WTC11 (cell line): ENCODE measurements at regions not wholly inside any gene's neighbourhood (a gene's known extent, or its start where the extent isn't known, plus 50 kb on each side); places are given as distances from the start of the nearest gene placed in this dataset.

Experiments
- EMX1 ChIP-seq: fragments of 250-450 bp; sonication (Bioruptor Pico); IDR thresholded peaks from 2 replicates; pipeline ENCODE4 v1.8.0; 2021; ENCODE audit warnings: mild to moderate bottlenecking
- ETV6 ChIP-seq: sonication (generic); formaldehyde crosslinking; IDR thresholded peaks from 2 replicates; pipeline ENCODE4 v1.8.1; 2022; ENCODE audit warnings: mild to moderate bottlenecking, missing genetic modification reagents
- FOXK1 ChIP-seq: sonication (generic); formaldehyde crosslinking; IDR thresholded peaks from 2 replicates; pipeline ENCODE4 v1.8.0; 2022; ENCODE audit warnings: mild to moderate bottlenecking, moderate library complexity, missing genetic modification reagents
- GTF2I ChIP-seq: fragments of 250-450 bp; sonication (Bioruptor Pico); conservative IDR thresholded peaks from 2 replicates; pipeline ENCODE4 v1.4.0; 2021; ENCODE audit warnings: mild to moderate bottlenecking
- KAT7 ChIP-seq: sonication (generic); formaldehyde crosslinking; IDR thresholded peaks from 2 replicates; pipeline ENCODE4 v1.8.1; 2023; ENCODE audit warnings: missing genetic modification reagents, mild to moderate bottlenecking, borderline replicate concordance
- NR2C2 ChIP-seq: sonication (generic); formaldehyde crosslinking; IDR thresholded peaks from 2 replicates; pipeline ENCODE4 v1.8.0; 2022; ENCODE audit warnings: mild to moderate bottlenecking, missing genetic modification reagents
- SP1 ChIP-seq: sonication (generic); formaldehyde crosslinking; conservative IDR thresholded peaks from 2 replicates; pipeline ENCODE4 v1.8.1; 2022; ENCODE audit warnings: missing genetic modification reagents
- ZNF138 ChIP-seq: sonication (generic); formaldehyde crosslinking; conservative IDR thresholded peaks from 2 replicates; pipeline ENCODE4 v1.8.1; 2022; ENCODE audit warnings: mild to moderate bottlenecking, moderate library complexity, missing genetic modification reagents
- TF ChIP-seq, protein P1 (sequence below): sonication (generic); formaldehyde crosslinking; IDR thresholded peaks from 2 replicates; pipeline ENCODE4 v1.8.0; 2022; ENCODE audit warnings: missing genetic modification reagents
- TF ChIP-seq, protein P2 (sequence below): fragments of 200-600 bp; IDR thresholded peaks from 2 replicates; pipeline ENCODE4 v1.8.0; 2022; ENCODE audit warnings: antibody characterized with exemption
- TF ChIP-seq, protein P3 (sequence below): sonication (generic); formaldehyde crosslinking; IDR thresholded peaks from 2 replicates; pipeline ENCODE4 v1.8.0; 2022; ENCODE audit warnings: mild to moderate bottlenecking, missing genetic modification reagents
- TF ChIP-seq, protein P4 (sequence below): fragments of 250-450 bp; sonication (Bioruptor Pico); IDR thresholded peaks from 2 replicates; pipeline ENCODE4 v1.9.0; 2021; ENCODE audit warnings: moderate library complexity, mild to moderate bottlenecking, inconsistent platforms, borderline replicate concordance

DNA sequence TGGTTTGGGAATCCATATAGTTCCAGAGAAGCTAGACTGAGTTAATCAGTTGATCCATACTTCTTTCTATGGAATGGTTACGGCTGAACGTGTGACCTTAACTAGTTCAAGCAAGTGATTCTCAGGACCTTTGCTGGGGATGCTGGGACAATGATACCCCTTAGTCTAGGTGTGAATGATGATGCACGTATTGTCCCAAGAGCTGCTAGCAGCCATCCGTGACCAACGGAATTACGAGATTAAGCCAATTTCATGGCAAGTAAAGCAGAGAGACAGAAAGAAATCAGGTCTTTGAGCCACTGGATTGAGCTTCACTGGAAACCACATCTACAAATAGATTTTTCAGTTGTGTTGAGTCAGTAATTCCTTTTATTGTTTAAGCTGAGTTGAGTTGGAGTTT lies 99.2 kb upstream of the LIFR start:
- TF ChIP-seq, protein P1, sequence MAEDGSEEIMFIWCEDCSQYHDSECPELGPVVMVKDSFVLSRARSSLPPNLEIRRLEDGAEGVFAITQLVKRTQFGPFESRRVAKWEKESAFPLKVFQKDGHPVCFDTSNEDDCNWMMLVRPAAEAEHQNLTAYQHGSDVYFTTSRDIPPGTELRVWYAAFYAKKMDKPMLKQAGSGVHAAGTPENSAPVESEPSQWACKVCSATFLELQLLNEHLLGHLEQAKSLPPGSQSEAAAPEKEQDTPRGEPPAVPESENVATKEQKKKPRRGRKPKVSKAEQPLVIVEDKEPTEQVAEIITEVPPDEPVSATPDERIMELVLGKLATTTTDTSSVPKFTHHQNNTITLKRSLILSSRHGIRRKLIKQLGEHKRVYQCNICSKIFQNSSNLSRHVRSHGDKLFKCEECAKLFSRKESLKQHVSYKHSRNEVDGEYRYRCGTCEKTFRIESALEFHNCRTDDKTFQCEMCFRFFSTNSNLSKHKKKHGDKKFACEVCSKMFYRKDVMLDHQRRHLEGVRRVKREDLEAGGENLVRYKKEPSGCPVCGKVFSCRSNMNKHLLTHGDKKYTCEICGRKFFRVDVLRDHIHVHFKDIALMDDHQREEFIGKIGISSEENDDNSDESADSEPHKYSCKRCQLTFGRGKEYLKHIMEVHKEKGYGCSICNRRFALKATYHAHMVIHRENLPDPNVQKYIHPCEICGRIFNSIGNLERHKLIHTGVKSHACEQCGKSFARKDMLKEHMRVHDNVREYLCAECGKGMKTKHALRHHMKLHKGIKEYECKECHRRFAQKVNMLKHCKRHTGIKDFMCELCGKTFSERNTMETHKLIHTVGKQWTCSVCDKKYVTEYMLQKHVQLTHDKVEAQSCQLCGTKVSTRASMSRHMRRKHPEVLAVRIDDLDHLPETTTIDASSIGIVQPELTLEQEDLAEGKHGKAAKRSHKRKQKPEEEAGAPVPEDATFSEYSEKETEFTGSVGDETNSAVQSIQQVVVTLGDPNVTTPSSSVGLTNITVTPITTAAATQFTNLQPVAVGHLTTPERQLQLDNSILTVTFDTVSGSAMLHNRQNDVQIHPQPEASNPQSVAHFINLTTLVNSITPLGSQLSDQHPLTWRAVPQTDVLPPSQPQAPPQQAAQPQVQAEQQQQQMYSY (CRISPR knock-in tag) = no peak
- no peak for TF ChIP-seq ETV6 (CRISPR knock-in tag)
- TF ChIP-seq, protein P2, sequence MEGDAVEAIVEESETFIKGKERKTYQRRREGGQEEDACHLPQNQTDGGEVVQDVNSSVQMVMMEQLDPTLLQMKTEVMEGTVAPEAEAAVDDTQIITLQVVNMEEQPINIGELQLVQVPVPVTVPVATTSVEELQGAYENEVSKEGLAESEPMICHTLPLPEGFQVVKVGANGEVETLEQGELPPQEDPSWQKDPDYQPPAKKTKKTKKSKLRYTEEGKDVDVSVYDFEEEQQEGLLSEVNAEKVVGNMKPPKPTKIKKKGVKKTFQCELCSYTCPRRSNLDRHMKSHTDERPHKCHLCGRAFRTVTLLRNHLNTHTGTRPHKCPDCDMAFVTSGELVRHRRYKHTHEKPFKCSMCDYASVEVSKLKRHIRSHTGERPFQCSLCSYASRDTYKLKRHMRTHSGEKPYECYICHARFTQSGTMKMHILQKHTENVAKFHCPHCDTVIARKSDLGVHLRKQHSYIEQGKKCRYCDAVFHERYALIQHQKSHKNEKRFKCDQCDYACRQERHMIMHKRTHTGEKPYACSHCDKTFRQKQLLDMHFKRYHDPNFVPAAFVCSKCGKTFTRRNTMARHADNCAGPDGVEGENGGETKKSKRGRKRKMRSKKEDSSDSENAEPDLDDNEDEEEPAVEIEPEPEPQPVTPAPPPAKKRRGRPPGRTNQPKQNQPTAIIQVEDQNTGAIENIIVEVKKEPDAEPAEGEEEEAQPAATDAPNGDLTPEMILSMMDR = no peak
- TF ChIP-seq KAT7 (CRISPR knock-in tag) = no peak
- TF ChIP-seq SP1 (CRISPR knock-in tag) = no peak
- no peak for TF ChIP-seq GTF2I (CRISPR knock-in tag)
- TF ChIP-seq, protein P3, sequence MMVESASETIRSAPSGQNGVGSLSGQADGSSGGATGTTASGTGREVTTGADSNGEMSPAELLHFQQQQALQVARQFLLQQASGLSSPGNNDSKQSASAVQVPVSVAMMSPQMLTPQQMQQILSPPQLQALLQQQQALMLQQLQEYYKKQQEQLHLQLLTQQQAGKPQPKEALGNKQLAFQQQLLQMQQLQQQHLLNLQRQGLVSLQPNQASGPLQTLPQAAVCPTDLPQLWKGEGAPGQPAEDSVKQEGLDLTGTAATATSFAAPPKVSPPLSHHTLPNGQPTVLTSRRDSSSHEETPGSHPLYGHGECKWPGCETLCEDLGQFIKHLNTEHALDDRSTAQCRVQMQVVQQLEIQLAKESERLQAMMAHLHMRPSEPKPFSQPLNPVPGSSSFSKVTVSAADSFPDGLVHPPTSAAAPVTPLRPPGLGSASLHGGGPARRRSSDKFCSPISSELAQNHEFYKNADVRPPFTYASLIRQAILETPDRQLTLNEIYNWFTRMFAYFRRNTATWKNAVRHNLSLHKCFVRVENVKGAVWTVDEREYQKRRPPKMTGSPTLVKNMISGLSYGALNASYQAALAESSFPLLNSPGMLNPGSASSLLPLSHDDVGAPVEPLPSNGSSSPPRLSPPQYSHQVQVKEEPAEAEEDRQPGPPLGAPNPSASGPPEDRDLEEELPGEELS = no peak
- no peak for TF ChIP-seq FOXK1 (CRISPR knock-in tag)
- TF ChIP-seq, protein P4, sequence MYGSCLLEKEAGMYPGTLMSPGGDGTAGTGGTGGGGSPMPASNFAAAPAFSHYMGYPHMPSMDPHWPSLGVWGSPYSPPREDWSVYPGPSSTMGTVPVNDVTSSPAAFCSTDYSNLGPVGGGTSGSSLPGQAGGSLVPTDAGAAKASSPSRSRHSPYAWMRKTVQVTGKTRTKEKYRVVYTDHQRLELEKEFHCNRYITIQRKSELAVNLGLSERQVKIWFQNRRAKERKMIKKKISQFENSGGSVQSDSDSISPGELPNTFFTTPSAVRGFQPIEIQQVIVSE (CRISPR knock-in tag) = no peak
- TF ChIP-seq ZNF138 (CRISPR knock-in tag) = no peak
- no peak for TF ChIP-seq EMX1 (CRISPR knock-in tag)
- no peak for TF ChIP-seq NR2C2 (CRISPR knock-in tag)
